ENCODE measurements at regions not wholly inside any gene's neighbourhood (a gene's known extent, or its start where the extent isn't known, plus 50 kb on each side); places are given as distances from the start of the nearest gene placed in this dataset.
"Not testable (repeated sequence)": the region's sequence is repeated elsewhere in the genome, so short reads cannot be mapped to it uniquely, and the experiment has no call there.

DNA sequence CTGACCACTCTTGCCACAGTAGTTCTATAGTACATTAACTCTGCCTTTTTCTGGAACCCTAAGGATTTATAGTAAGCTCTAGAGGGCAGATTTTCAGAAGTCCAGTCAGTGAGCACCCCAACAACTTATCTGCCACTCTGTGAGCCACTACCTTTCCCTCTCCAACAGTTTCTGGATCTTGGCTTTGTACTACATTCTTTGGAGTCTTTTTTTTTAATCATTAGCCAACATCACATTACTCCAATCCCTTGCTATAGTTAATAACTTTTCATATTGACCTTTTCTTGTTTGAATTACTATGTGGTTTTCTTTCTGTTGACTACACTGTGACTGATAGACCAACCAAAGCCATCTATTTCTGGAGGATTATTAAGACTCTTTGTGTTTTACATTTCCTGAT lies 1596.7 kb upstream of the PRMT6 start:
- no peak for DNase-seq

DNA sequence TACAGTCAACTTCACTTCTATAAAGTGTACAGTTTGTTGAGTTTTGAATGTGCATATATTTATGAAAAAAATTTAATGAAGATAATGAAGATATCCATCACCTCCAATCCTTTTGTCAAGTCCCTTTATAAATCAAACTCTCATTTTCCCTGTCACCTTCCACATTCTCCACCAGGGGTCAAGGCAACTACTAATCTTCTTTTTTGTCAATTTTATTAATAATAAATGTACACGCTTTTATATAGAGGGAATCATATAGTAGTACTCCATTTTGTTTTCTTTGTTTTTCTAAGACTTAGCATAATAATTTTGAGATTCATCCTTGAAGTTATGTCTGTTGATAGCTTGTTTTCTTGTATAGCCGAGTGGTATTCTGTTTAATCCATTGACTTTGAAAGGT lies 1594.2 kb upstream of the PRMT6 start:
- no peak for DNase-seq

DNA sequence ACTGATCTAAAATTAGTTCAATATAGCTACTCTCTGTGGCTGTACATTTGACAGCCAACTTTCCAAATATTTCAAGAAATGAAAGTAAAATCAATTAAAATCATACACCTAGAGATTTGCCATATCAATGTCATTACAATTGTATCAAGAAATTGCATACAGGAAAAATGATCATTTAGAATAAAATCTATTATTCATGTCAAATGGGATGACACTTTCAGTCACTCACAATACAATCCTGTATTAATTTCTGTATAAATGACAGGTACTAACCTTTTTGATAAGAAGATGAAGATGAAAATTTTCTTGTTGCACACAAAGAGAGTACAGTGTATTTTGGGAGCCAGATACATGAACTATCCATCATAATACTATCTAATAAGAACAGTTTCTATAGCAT lies 1588.9 kb upstream of the PRMT6 start:
- no peak for DNase-seq

DNA sequence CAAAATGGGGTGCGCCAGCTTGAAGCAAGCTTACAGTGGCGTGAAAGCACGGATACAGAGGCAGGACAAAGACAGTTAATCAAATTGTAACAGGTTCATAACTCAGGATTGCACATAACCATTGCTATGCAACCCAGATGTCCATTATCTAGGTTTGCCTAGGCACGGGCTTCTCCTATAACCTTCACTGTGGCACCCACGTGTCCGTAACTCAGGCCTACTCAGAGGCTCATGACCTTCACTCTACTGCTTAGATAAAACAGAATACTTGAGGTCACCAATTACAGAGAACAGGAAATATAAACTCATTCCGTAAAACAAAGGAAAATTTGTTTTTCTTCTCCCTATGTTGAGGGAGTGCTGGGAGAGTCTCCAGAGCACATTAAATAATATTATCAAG lies 1585.9 kb upstream of the PRMT6 start:
- DNase-seq, result not testable (repeated sequence)

DNA sequence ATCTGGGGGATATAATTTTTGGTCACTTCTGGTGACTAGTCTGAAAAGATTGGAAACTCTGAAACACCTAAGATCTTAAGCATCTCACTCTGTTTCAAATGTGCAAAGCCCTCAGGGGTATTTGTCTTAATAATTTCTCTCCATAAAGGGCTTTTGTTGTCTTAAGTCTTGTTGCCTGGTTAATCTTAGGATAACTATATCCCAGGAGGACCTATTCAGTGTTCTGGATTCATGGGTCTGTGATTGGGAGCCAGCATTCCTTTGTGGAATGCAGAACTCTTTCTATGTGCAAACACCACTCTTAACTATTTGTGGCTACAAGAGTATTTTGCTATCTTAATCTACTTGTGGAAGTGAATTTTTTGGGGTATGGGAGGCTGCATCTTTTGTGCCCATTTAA lies 1573.0 kb upstream of the PRMT6 start:
- DNase-seq, result no peak

DNA sequence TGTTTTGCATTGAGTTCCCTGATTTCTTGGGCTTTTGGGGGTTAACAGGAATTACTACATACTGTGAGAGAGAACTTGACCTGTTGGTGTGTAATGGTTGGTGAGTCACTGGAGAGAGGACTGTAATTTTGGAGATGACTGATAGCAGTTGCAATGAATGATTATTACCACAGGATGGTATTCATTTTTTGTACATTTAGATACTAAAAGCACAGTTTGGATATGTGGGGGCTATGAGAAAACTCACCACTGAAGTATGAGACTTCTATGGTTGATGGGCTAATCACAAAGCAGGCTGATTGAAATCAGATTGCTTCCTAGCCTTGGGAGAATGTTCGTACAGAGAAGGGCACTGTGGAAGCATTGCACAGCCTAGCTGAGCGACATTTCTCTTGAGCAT lies 1571.3 kb upstream of the PRMT6 start:
- no peak for DNase-seq

DNA sequence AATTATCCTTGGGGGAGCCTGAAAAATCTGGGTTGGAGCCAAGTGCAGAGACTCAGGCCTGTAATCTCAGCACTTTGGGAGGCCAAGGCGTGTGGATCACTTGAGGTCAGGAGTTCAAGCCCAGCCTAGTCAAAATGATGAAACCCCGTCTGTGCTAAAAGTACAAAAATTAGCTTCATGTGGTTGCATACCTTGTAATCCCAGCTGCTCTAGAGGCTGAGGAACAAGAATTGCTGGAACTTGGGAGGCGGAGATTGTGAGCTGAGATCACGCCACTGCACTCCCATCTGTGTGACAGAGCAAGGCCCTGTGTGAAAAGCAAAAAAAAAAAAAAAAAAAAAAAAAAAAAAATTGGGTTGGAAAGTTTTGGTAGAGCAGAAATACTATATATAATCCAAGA lies 1563.6 kb upstream of the PRMT6 start:
- no peak for DNase-seq

DNA sequence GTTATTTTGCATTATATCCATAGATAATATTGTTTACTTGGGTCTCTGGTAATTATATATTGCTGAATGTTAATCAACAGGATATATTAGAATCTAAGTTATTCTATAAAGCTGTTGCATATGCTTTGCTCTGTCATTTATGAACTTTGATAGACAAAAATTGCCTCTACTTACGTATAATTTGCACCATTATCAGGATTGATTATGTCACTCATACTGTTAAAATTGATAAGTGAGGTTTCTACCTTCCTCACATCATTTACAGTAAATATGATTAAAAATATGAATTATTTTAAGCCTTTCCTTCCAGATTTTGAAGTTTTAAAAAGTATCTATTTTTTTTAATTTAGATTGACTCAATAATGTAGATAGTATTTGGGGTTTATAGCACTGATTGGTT lies 1540.4 kb upstream of the PRMT6 start:
- no peak for DNase-seq

DNA sequence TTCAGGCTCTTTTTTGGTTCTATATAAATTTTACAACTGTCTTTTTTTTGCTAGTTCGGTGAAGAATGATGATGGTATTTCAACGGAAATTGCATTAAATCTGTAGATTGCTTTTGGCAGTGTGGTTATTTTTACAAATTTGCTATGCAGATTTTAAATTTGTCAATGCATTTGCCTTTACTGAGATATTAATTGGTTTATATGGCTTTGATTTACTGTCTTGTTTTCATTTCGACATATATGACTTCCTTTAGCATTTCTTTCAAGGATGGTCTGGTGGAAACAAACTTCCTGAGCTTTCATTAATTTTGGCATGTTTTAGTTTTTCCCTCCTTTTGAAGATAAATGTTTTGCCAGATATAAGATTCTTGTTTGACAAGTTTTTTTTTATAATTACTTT lies 1522.5 kb upstream of the PRMT6 start:
- no peak for DNase-seq

DNA sequence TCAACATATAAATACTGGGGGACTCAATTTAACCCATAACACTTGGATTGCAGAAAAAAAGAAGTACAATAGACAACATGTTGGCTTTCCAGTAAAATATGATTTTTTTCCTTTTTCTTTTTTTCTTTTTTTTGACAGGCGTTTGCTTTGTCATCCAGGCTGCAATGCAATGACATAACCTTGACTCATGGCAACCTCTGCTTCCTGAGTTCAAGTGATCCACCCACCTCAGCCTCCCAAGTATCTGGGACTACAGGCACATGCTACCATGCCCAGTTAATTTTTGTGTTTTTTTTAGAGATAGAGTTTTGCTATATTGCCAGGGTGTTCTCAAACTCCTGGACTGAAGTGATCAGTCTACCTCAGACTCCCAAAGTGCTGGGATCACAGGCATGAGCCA lies 1512.0 kb upstream of the PRMT6 start:
- DNase-seq, result no peak

DNA sequence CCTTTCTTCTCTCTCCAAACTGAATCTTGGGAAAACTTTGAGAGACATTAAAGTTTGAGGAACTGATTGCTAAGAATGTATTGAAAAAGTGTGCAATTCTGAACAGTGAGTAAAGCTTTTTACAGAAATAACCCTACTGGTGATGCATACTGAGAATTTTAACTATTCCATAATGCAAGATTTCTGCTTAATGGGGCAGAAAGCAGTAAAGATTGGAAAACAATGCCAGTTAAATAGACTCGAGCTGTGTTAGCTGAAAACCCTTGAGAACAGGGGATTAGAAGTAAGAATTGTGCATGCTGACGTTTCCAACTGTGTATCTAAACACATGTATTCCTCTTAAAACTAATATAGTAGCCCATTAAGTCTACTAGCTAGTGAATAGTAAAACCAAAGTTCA lies 1500.2 kb upstream of the PRMT6 start:
- DNase-seq, result no peak

DNA sequence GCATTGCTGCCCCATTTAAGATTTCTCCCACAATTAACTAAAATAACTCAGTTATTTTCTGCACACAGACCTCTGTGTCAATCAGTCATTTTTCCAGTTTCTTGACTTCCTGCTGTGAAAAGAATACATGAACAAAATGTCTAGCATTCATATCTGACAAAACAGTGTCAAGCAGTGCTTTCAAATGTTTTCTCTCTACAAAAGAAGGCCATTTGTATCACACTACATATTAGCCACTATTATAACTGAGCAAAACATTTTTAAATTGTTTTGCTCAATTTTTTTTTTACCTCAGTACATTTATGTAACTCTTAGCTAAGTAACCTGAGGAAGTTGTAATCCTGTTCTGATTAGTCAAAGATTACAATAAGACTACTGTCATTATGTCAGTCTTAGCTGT lies 1498.5 kb upstream of the PRMT6 start:
- DNase-seq, result no peak

DNA sequence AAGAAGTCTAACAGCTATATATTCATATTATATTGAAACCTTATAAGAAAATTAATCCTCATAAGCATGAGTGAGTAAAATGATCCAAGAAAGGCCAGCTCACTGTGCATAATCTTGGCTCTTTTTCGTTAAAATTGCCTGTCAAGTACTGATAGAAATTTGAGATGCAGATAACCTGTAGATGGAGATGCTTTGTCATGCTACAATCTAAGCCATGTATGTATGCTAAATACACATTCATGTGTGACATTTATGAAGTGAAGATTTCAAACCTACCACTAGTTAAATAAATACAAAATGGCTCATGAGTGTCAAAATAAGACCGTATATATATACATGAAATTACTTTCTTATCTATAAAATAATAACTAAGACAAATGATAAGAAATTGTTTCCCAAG lies 1491.5 kb upstream of the PRMT6 start:
- DNase-seq, result no peak

DNA sequence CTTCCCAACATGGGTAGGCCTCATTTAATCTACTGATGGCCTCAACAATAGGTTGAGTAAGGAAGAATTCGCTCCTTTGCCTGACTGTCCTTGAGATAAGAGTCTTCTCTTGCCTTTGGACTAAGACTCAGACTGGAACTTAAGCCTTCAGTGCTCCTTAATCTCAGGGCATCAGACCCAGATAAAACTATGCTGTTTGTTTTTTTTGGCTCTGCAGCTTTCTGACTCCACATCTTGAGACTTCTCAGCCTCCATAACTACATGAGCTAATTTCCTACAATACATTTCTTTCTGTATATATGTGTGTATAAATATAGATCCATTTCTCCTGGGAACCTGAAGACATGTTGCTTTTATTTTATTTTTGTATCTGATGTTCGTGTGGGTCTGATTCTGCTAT lies 1470.7 kb upstream of the PRMT6 start:
- no peak for DNase-seq

DNA sequence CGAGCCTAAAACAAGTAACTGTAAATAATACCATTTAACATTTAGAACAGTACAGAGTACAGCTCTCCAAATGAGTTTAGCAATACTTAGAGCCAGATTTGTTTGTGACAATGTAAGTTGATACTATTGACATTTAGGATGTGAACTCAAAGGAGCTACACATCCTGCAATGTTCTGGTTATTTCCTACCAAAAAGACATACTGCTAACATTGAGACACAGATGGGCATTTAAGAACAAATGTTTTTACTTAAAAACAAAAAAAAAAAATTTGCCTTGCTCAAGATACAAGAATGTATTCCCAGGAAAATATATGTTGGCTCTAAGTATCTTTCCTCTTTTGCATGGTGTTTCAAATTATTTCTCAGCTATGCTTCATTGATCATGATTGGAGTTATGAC lies 1464.8 kb upstream of the PRMT6 start:
- no peak for DNase-seq

DNA sequence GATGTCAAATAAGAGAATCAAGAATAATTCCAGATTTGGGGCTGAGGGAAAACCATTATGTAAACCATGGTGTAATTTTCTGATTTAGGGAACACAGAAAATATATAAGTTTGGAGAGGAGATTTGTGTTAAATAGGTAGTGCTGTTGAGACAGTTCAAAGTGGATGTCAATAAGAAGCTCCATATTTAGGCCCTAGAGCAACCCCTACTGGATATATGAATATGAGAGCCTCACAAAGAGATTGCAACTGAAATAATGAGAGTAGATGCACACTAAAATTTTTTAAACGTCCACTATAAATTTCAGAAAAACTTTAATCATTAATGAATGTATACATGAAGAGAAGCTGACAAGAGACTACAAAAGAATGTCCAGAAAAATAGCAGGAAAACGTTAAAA lies 1447.8 kb upstream of the PRMT6 start:
- no peak for DNase-seq

DNA sequence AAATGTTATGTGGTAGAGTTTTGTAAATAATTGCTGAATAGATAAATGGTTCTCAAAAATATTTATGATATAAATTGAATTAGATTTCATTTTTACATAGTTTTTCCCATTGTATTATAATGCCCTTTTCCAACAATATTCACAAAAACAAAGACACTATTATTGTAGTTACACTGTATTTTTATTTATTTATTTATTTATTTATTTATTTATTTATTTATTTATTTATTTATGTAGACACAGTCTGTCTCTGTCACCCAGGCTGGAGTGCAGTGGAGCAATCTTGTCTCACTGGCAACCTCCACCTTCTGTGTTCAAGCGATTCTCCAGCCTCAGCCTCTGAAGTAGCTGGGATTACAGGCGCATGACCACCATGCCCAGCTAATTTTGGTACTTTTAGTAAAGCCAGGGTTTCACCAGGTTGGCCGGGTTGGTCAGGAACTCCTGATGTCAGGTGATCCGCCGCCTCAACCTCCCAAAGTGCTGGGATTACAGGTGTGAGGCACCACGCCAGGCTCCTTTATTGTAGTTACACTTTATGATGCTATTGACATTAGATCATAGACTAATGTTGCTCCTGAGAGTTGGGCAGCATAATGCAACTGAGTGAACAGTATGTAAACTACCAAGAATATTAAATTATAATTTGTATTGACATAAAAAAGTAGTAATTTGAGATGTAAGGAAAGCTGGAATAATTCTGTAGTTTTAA lies 1430.0 kb upstream of the PRMT6 start:
- DNase-seq, result no peak

DNA sequence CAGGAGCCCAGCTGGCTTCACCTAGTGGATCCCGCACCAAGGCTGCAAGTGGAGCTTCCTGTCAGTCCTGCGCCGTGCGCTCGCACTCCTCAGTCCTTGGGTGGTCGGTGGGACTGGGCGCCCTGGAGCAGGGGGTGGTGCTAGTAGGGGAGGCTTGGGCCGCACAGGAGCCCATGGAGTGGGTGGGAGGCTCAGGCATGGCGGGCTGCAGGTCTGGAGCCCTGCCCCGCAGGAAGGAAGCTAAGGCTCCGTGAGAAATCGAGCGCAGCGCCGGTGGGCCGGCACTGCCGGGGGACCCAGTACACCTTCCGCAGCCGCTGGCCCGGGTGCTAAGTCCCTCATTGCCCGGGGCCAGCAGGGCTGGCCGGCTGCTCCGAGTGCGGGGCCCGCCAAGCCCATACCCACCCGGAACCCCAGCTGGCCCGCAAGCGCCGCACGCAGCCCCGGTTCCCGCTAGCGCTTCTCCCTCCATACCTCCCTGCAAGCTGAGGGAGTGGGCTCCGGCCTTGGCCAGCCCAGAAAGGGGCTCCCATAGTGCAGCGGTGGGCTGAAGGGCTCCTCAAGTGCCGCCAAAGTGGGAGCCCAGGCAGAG lies 1425.2 kb upstream of the PRMT6 start:
- DNase-seq, result not testable (repeated sequence)

DNA sequence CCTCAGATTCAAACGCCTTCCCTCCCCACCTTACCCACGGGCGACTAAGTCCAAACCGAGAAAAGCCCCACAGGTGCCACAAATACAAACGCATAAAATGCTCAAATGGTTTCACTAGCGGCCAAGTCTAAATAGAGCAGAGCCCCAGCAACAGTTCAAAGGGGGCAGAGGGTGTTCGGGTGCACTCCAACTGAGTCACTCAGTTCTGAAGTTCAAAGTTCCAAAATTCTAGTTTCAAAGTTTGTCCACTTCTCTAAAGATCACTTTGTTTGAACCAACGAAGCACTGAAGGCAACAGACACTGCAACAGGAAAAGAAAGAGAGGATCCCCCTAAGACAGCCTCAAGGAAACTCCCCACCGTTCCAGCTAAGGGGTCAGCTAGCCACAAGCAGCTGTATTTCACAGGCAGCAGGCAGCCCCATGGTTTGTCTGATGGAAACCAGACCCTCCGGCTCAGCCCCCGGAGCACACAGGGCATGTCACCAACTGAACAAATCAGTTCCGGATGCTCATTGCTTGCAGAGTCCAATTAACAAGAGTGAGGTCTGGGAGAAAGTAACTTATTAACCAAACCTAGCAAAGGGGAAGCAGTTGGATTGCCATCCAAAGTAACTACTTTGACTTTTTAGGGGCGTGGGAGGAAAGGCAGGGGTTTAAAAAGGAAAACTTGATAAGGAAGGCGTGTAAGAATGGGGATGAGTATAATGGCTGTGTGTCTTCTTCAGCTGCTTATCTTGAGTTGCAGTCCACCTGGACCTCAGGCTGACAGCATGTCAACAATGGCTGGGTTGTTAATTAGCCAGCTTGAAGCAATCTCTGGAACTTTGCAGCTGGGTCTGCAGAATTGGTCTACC lies 1423.9 kb upstream of the PRMT6 start:
- no peak for DNase-seq

DNA sequence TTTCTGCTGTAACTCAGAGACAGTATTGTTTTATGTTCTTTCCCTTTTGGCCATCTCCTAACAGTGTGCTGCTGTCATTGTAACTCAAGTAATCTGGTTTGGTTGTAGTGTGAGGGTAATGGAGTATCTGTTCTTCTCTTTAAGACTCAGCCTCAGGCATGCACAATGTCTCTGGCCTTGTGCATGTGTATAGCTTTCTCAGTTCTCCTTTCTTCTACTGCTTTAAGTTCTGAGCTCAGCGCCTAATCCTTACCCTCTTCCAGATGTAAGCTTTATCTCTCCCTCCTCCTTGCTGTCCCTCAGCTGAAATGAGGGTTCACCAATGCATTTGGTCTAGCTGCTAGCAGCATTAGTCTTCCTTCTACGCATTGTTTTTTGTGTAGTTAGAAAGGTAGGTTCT lies 1420.4 kb upstream of the PRMT6 start:
- no peak for DNase-seq

DNA sequence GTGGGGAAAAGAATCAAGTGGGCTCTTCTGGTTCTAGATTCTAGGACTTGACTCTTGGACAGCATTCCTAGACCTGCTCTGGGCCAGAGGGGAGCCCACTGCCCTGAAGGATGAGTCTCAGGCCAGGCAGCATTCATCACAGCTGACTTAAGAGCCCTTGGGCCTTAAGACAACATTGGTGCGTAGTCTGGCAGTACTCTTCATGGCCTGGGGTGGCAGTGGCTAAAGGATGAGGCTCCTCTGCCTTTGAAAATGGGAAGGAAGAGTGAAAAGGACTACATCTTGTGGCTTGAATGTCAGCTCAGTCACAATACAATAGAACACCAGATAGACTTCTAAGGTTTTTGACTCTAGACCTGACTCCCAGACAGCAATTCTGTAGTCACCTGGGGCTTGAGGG lies 1415.1 kb upstream of the PRMT6 start:
- DNase-seq, result no peak

DNA sequence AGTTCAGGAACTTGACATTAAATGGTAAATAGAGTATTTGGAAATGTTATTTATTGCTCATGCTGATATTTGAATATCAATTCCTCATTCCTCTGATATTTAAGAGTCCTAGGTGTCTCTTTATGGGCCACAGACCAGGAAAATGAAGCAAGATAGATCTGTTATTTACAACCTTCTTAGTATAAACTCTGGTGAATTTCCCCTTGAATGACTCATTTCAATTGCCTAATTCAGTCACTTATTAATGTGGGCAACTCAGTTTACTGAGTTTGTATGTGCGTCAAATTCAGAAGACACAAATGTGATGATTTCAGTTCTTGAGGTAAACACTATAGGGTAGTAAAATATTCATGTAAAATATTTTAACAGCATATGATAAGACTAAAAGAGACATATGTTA lies 1404.4 kb upstream of the PRMT6 start:
- DNase-seq, result no peak

DNA sequence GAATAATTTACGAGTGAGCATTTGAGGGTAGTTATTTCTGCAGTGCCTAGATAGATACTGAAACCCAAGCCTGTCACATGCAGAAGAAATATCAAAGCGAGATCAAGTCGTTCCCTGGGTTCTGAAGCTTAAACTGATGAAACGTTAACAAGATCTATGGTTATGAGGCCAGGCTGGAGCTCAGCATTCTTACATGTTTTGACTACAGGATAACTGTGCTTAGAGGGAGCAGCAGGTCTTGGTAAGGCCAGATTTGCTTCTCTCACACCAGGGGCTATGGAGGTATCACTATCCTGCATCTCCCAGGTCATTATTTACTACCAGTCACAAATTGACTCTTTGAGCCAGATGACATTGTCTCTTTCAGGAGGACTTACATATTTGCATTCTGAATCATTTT lies 1401.4 kb upstream of the PRMT6 start:
- no peak for DNase-seq

DNA sequence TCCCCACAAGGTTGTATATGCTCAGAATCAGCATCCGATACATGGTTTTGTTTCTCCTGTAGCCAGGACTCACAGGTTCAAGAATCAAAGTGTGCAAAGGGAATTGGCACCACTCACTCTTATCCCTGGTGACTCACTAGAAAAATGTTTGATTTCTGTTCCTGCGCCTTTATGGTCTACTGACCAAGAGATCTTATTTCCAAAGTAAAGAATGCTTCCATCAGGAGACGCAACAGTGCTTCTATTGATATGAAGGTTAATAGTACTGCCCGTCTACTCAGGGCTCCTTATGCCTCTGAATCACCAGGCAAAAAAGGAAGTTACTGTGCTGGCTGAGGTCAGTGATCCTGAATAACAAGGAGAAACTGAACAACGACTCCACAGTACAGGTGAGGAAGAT lies 1392.0 kb upstream of the PRMT6 start:
- no peak for DNase-seq

Data from GDM1 (cell line).